GM13976 (cell line): ENCODE measurements at regions not wholly inside any gene's neighbourhood (a gene's known extent, or its start where the extent isn't known, plus 50 kb on each side); places are given as distances from the start of the nearest gene placed in this dataset.
A peak's percentile ranks its signal among the peaks of the same experiment; 100 is the strongest.
"Not testable (repeated sequence)": the region's sequence is repeated elsewhere in the genome, so short reads cannot be mapped to it uniquely, and the experiment has no call there.

Experiments used
- DNase-seq: peaks from one replicate; pipeline ENCODE4 v3.0.0; 2012; ENCODE audit warnings: low spot score
- CTCF ChIP-seq: IDR thresholded peaks from 2 replicates; pipeline ENCODE4 v1.5.1; 2012; ENCODE audit warnings: borderline replicate concordance, mild to moderate bottlenecking; ENCODE audit not compliant: insufficient read depth; ENCODE audit errors: extremely low read depth, missing control alignments, control extremely low read depth
- in situ Hi-C: fragments of 300-500 bp; cut with MboI; formaldehyde crosslinking; loops from one replicate; pipeline ENCODE4 v1.12.0; 2022; ENCODE audit warnings: low sequenced_read_pairs, mixed read lengths, inconsistent platforms; ENCODE audit not compliant: unreplicated experiment

- in situ Hi-C loops, DNase-seq: not testable (repeated sequence)
Measured at GRCh38 chr10:59975918-59976317, 69.6 kb upstream of the CCDC6 start.

GRCh38 chr10:59971915-59972314 lies 65.6 kb upstream of the CCDC6 start:
- TF ChIP-seq CTCF, result no peak
- in situ Hi-C loops, result no loop called here
- DNase-seq, result no peak

DNA sequence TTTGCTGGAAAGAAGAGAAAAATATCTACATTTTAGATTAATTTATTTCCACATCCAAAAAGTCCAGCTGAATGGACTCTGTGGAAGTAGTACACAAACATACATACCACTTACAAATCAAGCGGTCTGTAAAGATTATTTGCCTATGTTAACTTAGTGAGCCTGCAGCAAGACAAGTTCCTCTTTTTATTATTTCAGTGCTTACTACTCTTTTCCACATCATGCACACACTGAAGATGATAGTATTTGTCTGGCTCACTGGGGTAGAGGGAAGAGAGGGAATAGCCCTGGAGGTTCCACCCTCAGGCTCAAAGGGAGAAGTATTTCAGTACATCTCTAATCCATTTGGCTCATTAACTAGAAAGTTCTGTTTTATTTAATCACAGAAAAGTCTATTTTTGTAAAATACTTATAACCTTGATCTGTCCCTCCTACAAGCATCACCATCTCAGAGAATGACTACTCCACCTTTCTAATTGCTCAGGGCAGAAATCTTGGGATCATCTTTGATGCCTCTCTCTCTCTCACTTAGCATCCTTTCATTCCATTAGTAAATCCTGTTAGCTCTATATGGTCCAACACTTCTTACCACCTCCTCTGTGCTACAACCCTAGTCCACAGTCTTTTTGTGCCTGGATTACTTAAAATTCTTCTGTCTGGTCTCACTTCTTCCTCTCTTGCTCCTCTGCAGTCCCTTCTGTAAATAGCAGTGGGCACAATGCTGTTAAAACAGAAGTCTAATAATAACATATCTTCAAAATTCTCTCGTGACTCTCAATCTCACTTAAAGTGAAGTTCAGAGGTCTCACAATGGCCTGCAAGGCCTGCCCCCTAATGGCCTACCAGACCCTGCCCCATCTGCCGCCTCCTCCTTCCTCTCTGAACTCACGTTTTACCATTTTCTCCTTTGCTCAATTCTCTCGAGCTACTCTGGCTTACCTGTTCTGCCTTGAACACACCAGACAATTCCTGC lies 64.3 kb upstream of the CCDC6 start:
- in situ Hi-C loops, result no loop called here
- TF ChIP-seq CTCF, result peak; percentile 22

DNA sequence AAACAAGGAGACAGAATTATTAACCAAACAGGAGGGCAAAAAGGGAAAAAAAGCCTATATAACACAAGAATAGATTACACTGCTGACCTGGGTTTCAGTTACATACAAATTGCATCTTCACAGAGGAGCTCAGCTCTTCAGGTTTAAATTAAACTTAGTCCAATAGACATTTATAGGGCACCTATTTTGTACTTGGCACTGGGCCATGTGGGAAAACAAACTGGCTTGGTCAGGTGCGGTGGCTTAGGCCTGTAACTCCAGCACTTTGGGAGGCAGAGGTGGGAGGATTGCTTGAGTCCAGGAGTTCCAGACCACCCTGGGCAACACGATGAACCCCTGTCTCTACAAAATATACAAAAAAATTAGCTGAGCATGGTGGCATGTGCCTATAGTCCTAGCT lies 62.3 kb upstream of the CCDC6 start:
- no peak for TF ChIP-seq CTCF
- in situ Hi-C loops, result no loop called here
- no peak for DNase-seq

More for the DNA sequence above, 64.3 kb upstream of the CCDC6 start:
- DNase-seq, result peak; percentile 44

DNA sequence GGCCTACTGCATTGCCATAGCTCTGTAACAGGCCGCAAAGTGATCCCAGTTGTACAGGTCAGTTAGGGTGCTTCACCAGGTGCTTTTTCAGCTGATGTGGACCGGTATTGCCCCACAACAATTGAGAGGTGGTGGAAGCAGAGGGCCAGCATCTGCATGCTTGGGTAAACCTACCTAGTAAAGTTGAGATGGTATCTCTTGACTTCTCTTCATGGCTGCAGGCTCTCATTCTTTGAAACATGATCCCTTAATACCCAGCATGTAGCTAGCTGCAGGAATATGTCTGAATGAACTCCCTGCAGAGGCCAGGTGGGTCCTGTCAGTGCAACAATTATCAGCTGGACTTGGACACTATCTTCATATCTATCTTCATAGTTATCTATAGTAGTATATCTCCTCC lies 60.7 kb upstream of the CCDC6 start:
- in situ Hi-C loops, result no loop called here
- no peak for TF ChIP-seq CTCF
- no peak for DNase-seq

- in situ Hi-C loops, result no loop called here
- TF ChIP-seq CTCF, result no peak
Measured at GRCh38 chr10:59965899-59966650, 59.7 kb upstream of the CCDC6 start.

GRCh38 chr10:59962756-59963155 lies 56.4 kb upstream of the CCDC6 start:
- TF ChIP-seq CTCF, result no peak
- in situ Hi-C loops, result no loop called here
- DNase-seq, result no peak

More at GRCh38 chr10:59965899-59966650, 59.7 kb upstream of the CCDC6 start:
- no peak for DNase-seq
